AG10803 (cell line): ENCODE measurements at regions not wholly inside any gene's neighbourhood (a gene's known extent, or its start where the extent isn't known, plus 50 kb on each side); places are given as distances from the start of the nearest gene placed in this dataset.
"Not testable (repeated sequence)": the region's sequence is repeated elsewhere in the genome, so short reads cannot be mapped to it uniquely, and the experiment has no call there.

Source experiments
- DNase-seq: peaks from one replicate; pipeline ENCODE4 v3.0.0; 2010; ENCODE audit warnings: low read depth
- H3K4me3 ChIP-seq: 2 replicates; pipeline ENCODE4 v1.5.1; 2011; ENCODE audit warnings: mild to moderate bottlenecking, low read length, control low read depth
- CTCF ChIP-seq: conservative IDR thresholded peaks from 2 replicates; pipeline ENCODE4 v1.5.1; 2011; ENCODE audit warnings: mild to moderate bottlenecking, low read length, control low read depth, inconsistent platforms

GRCh38 chr6:67775333-67775732 lies 859.7 kb upstream of the ADGRB3 start:
- no peak for DNase-seq
- TF ChIP-seq CTCF = no peak
- H3K4me3 ChIP-seq = no peak overlapping the region

GRCh38 chr6:67768972-67769371 lies 866.1 kb upstream of the ADGRB3 start:
- no peak for TF ChIP-seq CTCF
- no peak overlapping the region for H3K4me3 ChIP-seq
- DNase-seq = no peak

- not testable (repeated sequence) for DNase-seq, H3K4me3 ChIP-seq
These were observed 867.8 kb upstream of the ADGRB3 start for GRCh38 chr6:67767046-67767822.

- DNase-seq = no peak
- TF ChIP-seq CTCF = no peak
- no peak overlapping the region for H3K4me3 ChIP-seq
These were observed 869.0 kb upstream of the ADGRB3 start for GRCh38 chr6:67766057-67766456.

- DNase-seq = no peak
- no peak overlapping the region for H3K4me3 ChIP-seq
- TF ChIP-seq CTCF = no peak
These were observed 876.1 kb upstream of the ADGRB3 start for GRCh38 chr6:67759001-67759400.

- no peak overlapping the region for H3K4me3 ChIP-seq
- TF ChIP-seq CTCF = no peak
These were observed 877.5 kb upstream of the ADGRB3 start for GRCh38 chr6:67757465-67758033.

GRCh38 chr6:67748521-67748920 lies 886.6 kb upstream of the ADGRB3 start:
- no peak for DNase-seq
- no peak overlapping the region for H3K4me3 ChIP-seq
- TF ChIP-seq CTCF = no peak

More at GRCh38 chr6:67757465-67758033, 877.5 kb upstream of the ADGRB3 start:
- no peak for DNase-seq
